GM12891 (cell line): ENCODE measurements at regions not wholly inside any gene's neighbourhood (a gene's known extent, or its start where the extent isn't known, plus 50 kb on each side); places are given as distances from the start of the nearest gene placed in this dataset.

ENCODE experiments used
- DNase-seq: peaks from one replicate; pipeline ENCODE4 v3.0.0; 2011; ENCODE audit warnings: low spot score; ENCODE audit not compliant: insufficient read length
- FAIRE-seq: peaks from 2 replicates; lab custom pipeline; 2011; peaks lifted over from hg19 to GRCh38; lab: Jason Lieb, UNC
- PAX5 ChIP-seq: IDR thresholded peaks from 2 replicates; pipeline ENCODE4 v1.6.1; 2011; ENCODE audit warnings: low read length, moderate library complexity, mild to moderate bottlenecking; ENCODE audit not compliant: insufficient read depth, severe bottlenecking
- POLR2A ChIP-seq: IDR thresholded peaks from 2 replicates; pipeline ENCODE4 v1.6.1; 2011; ENCODE audit warnings: low read depth, low read length, control low read depth
- POLR2AphosphoS5 ChIP-seq: IDR thresholded peaks from 2 replicates; pipeline ENCODE4 v1.6.1; 2011; ENCODE audit warnings: low read depth, low read length, control low read depth
- POU2F2 ChIP-seq: IDR thresholded peaks from 2 replicates; pipeline ENCODE4 v1.6.1; 2011; ENCODE audit warnings: low read depth, mild to moderate bottlenecking, control low read depth, low read length, moderate library complexity
- SPI1 ChIP-seq: IDR thresholded peaks from 2 replicates; pipeline ENCODE4 v1.6.1; 2011; ENCODE audit warnings: low read depth, low read length, control low read depth
- TAF1 ChIP-seq: IDR thresholded peaks from 2 replicates; pipeline ENCODE4 v1.6.1; 2011; ENCODE audit warnings: low read depth, low read length, control low read depth

- TF ChIP-seq POLR2A (no peak), PAX5 (no peak), SPI1 (no peak), TAF1 (no peak), POLR2AphosphoS5 (no peak)
- no peak for DNase-seq
- no peak for FAIRE-seq
Observed at GRCh38 chr21:26766826-26767325, 78.3 kb downstream of the ADAMTS1 start.

GRCh38 chr21:26761174-26761915, 83.9 kb downstream of the ADAMTS1 start:
- DNase-seq (no peak), FAIRE-seq (no peak)
- no peak for TF ChIP-seq TAF1
- no peak for TF ChIP-seq PAX5
- no peak for TF ChIP-seq POLR2AphosphoS5
- TF ChIP-seq SPI1: no peak

- FAIRE-seq (no peak), DNase-seq (no peak)
- TF ChIP-seq POLR2A (no peak), POU2F2 (no peak), PAX5 (no peak), SPI1 (no peak), POLR2AphosphoS5 (no peak), TAF1 (no peak)
Observed at GRCh38 chr21:26759731-26760130, 85.5 kb downstream of the ADAMTS1 start.

- no peak for TF ChIP-seq TAF1
- no peak for TF ChIP-seq POLR2AphosphoS5
- no peak for TF ChIP-seq SPI1
- no peak for TF ChIP-seq PAX5
- TF ChIP-seq POU2F2: no peak
- DNase-seq (no peak), FAIRE-seq (no peak)
Observed at GRCh38 chr21:26758083-26758880, 86.9 kb downstream of the ADAMTS1 start.

GRCh38 chr21:26756491-26757159, 88.6 kb downstream of the ADAMTS1 start:
- FAIRE-seq (no peak), DNase-seq (no peak)
- TF ChIP-seq POLR2AphosphoS5 (no peak), SPI1 (no peak), POLR2A (no peak), POU2F2 (no peak), TAF1 (no peak), PAX5 (no peak)

GRCh38 chr21:26754853-26755252, 90.4 kb downstream of the ADAMTS1 start:
- no peak for TF ChIP-seq POLR2AphosphoS5
- TF ChIP-seq PAX5: no peak
- TF ChIP-seq POLR2A: no peak
- TF ChIP-seq TAF1: no peak
- no peak for TF ChIP-seq SPI1
- TF ChIP-seq POU2F2: no peak
- DNase-seq: no peak
- FAIRE-seq: no peak

- DNase-seq: no peak
- TF ChIP-seq SPI1 (no peak), POLR2A (no peak), TAF1 (no peak), PAX5 (no peak), POU2F2 (no peak), POLR2AphosphoS5 (no peak)
- FAIRE-seq: no peak
Observed at GRCh38 chr21:26753822-26754221, 91.4 kb downstream of the ADAMTS1 start.

DNA sequence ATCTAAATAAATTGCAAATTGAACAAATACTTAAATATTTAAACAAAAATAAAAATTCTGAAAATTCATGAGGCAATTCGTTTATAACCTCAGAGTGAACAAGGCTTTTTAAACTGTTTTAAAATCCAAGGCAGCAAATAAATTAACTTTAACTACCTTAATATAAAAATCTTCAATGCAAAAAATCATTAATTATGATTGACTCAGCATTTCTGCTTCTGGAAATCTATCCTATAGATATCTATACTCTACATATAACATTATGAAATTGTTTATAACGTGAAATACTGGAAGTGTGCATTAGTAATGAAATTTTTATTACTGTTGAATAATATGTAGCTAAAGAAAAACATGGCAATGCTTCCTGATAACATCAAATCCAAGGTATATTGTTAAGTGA, 92.4 kb downstream of the ADAMTS1 start:
- DNase-seq: no peak
- no peak for FAIRE-seq
- TF ChIP-seq SPI1: no peak
- no peak for TF ChIP-seq POLR2AphosphoS5
- TF ChIP-seq TAF1: no peak
- no peak for TF ChIP-seq PAX5
- TF ChIP-seq POLR2A: no peak
- TF ChIP-seq POU2F2: no peak

GRCh38 chr21:26751305-26751704, 93.9 kb downstream of the ADAMTS1 start:
- DNase-seq (no peak), FAIRE-seq (no peak)
- TF ChIP-seq SPI1 (no peak), POU2F2 (no peak), POLR2A (no peak), POLR2AphosphoS5 (no peak)
